Colonic mucosa (tissue), 4 donors: ENCODE measurements at regions not wholly inside any gene's neighbourhood (a gene's known extent, or its start where the extent isn't known, plus 50 kb on each side); places are given as distances from the start of the nearest gene placed in this dataset.

Source experiments
- DNase-seq: peaks from one replicate; pipeline ENCODE4 v3.0.0-alpha.2; 2020
- H3K27ac ChIP-seq: fragments of 200-600 bp; one replicate; pipeline ENCODE4 v1.8.0; 2021
- H3K27me3 ChIP-seq: fragments of 200-600 bp; one replicate; pipeline ENCODE4 v1.8.0; 2021
- H3K36me3 ChIP-seq: fragments of 200-600 bp; one replicate; pipeline ENCODE4 v1.8.0; 2021
- H3K4me1 ChIP-seq: fragments of 200-600 bp; one replicate; pipeline ENCODE4 v1.8.0; 2021; ENCODE audit warnings: mild to moderate bottlenecking
- H3K4me3 ChIP-seq: fragments of 200-600 bp; one replicate; pipeline ENCODE4 v1.8.0; 2021
- H3K9ac ChIP-seq, 2 donors: one replicate each; pipeline ENCODE4 v1.7.0; 2013; ENCODE audit warnings: control low read depth in 2 of 2, low read depth in 2 of 2, low read length in 2 of 2
- H3K9me3 ChIP-seq: fragments of 200-600 bp; one replicate; pipeline ENCODE4 v1.8.0; 2021
- CTCF ChIP-seq: fragments of 200-600 bp; IDR thresholded peaks from one replicate; pipeline ENCODE4 v1.8.0; 2022; ENCODE audit warnings: antibody characterized with exemption, mild to moderate bottlenecking
- intact Hi-C: fragments of 100-400 bp; cut with DNase I; formaldehyde crosslinking; loops from one replicate; pipeline ENCODE4 v1.14.1; 2022
- donor health status: healthy.
- donor health status: DM: no; HTN: no; CAD: no.
- donor health status: DM: no; HTN: no; CAD: no.

- Histone ChIP-seq H3K27ac (no peak overlapping the region), H3K9ac (no peak overlapping the region), H3K4me1 (no peaks in the 10 kb centered on the region), H3K4me3 (no peak overlapping the region), H3K36me3 (no peaks in the 10 kb centered on the region), H3K9me3 (no peaks in the 10 kb centered on the region), H3K27me3 (no peaks in the 10 kb centered on the region)
- no peak for DNase-seq
- intact Hi-C loops = no loop called here
- TF ChIP-seq CTCF = no peak
Measured at GRCh38 chr10:28743576-28743975, 66.3 kb downstream of the BAMBI start.

- no peak for TF ChIP-seq CTCF
- intact Hi-C loops = no loop called here
- no peak overlapping the region for H3K4me3 ChIP-seq
- no peaks in the 10 kb centered on the region for H3K36me3 ChIP-seq
- H3K4me1 ChIP-seq = no peaks in the 10 kb centered on the region
- no peaks in the 10 kb centered on the region for H3K27me3 ChIP-seq
- no peak for DNase-seq
- H3K27ac ChIP-seq = no peak overlapping the region
- H3K9me3 ChIP-seq = no peaks in the 10 kb centered on the region
- no peak overlapping the region for H3K9ac ChIP-seq
Measured at GRCh38 chr10:28744069-28744768, 66.9 kb downstream of the BAMBI start.

GRCh38 chr10:28754930-28755718, 77.8 kb downstream of the BAMBI start:
- Histone ChIP-seq H3K27ac (no peak overlapping the region), H3K9me3 (no peaks in the 10 kb centered on the region), H3K4me3 (no peak overlapping the region), H3K36me3 (no peaks in the 10 kb centered on the region), H3K27me3 (no peaks in the 10 kb centered on the region), H3K9ac (no peak overlapping the region), H3K4me1 (no peaks in the 10 kb centered on the region)
- intact Hi-C loops = no loop called here
- TF ChIP-seq CTCF = no peak
- no peak for DNase-seq

GRCh38 chr10:28761084-28761846, 83.9 kb downstream of the BAMBI start:
- H3K27me3 ChIP-seq = no peaks in the 10 kb centered on the region
- no peaks in the 10 kb centered on the region for H3K36me3 ChIP-seq
- no peak overlapping the region for H3K27ac ChIP-seq
- DNase-seq = no peak
- intact Hi-C loops = no loop called here
- H3K4me3 ChIP-seq = no peak overlapping the region
- H3K9me3 ChIP-seq = no peaks in the 10 kb centered on the region
- H3K4me1 ChIP-seq = no peaks in the 10 kb centered on the region
- no peak overlapping the region for H3K9ac ChIP-seq
- no peak for TF ChIP-seq CTCF

GRCh38 chr10:28763471-28764170, 86.3 kb downstream of the BAMBI start:
- Histone ChIP-seq H3K4me3 (no peak overlapping the region), H3K27me3 (no peaks in the 10 kb centered on the region), H3K27ac (no peak overlapping the region), H3K9ac (no peak overlapping the region), H3K36me3 (no peaks in the 10 kb centered on the region), H3K9me3 (no peaks in the 10 kb centered on the region), H3K4me1 (no peaks in the 10 kb centered on the region)
- intact Hi-C loops = no loop called here
- TF ChIP-seq CTCF = no peak
- DNase-seq = no peak
